GM12874 (cell line): ENCODE measurements at regions not wholly inside any gene's neighbourhood (a gene's known extent, or its start where the extent isn't known, plus 50 kb on each side); places are given as distances from the start of the nearest gene placed in this dataset.

Experiments
- TF ChIP-seq, protein P1 (sequence below): IDR thresholded peaks from 2 replicates; pipeline ENCODE4 v1.5.1; 2011; ENCODE audit warnings: low read depth, mild to moderate bottlenecking, control low read depth, low read length, moderate library complexity; ENCODE audit not compliant: insufficient read depth

DNA sequence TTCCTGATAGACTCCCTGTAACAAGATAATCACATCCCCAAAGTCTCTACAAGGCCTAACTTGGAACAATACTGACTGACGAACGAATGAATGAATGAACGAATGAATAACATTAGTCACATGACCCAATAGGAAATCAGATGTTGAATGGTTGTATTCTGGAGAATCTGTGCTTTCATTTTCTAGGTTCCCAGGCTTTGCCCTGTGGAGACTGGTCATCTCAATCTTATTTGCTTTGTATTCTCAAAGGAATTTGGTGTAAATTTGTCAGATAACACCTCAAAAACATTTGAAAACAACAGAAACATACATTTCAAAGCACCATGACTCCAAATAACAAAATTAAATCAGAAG is 69.6 kb upstream of the COL1A2 start:
- TF ChIP-seq, protein P1, sequence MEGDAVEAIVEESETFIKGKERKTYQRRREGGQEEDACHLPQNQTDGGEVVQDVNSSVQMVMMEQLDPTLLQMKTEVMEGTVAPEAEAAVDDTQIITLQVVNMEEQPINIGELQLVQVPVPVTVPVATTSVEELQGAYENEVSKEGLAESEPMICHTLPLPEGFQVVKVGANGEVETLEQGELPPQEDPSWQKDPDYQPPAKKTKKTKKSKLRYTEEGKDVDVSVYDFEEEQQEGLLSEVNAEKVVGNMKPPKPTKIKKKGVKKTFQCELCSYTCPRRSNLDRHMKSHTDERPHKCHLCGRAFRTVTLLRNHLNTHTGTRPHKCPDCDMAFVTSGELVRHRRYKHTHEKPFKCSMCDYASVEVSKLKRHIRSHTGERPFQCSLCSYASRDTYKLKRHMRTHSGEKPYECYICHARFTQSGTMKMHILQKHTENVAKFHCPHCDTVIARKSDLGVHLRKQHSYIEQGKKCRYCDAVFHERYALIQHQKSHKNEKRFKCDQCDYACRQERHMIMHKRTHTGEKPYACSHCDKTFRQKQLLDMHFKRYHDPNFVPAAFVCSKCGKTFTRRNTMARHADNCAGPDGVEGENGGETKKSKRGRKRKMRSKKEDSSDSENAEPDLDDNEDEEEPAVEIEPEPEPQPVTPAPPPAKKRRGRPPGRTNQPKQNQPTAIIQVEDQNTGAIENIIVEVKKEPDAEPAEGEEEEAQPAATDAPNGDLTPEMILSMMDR = no peak

DNA sequence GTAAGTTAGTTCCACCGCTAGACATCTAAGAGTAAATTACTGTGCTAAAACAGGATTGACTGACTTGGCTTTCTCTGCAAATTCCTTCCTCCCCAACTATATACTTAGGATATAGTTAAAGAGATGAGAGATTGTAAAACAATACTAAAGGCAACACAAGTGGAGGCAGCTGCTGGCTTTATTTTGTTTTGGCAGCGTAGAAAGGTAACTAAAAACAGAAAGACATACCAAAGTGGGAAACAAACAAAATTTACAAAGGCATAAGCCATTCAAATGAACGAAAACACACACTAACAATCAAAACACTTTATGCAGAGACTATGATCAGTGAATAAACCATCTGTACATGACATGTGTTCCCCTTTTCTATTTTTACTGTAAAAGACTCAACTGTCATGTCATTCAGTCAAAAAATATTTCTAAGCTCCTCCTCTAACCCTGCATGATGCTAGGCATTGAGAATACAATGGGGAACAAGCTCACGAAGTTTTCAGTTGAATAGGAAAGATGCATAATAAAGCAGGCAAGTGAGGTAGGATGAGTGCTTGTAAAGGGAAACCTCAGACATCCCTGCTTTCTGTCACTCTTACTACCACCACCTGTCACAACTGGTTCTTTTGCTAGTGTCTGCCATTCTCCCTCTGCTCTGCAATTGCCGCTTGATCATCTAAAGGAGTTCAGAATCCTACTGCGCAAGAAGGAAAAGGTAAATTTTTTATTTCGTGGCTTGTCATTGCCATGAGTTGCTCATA is 64.2 kb upstream of the COL1A2 start:
- TF ChIP-seq, protein P1 = no peak

DNA sequence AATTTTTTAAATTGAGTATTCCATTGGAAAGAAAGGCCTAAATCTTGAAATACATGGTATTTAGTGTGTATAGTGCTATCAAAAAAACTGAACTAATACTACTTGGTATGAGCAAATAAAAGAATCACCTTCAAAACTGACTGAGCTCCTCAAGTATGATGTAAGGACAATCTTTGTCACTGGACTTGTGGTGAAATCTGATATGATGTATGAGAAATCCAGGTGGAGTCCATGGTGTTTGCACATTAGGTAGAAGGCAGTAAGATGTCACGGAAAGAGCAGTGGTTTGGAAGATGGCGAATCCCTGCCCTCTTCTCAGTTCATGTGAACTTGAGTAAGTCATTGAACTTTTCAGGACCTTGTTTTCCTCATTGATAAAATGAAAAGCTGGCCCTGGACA is 62.1 kb upstream of the COL1A2 start:
- TF ChIP-seq, protein P1 = no peak

DNA sequence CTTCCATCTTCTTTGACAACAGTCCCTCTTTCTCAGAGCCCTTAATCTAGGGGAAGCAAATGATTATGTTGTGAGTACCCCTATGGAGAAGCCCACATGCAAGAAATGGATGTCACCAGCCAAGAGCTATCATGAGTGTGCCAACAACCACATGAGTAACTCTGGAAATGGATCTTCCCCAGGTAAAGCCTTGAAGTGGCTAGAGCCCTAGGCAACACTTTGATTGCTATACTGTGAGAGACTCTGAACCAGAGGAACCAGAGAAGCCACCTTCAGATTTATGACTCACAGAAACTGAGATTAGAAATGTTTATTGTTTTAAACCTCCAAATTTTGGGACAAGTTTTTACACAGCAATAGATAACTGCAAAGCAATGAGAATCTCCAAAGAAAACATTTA is 60.9 kb upstream of the COL1A2 start:
- TF ChIP-seq, protein P1 = no peak

DNA sequence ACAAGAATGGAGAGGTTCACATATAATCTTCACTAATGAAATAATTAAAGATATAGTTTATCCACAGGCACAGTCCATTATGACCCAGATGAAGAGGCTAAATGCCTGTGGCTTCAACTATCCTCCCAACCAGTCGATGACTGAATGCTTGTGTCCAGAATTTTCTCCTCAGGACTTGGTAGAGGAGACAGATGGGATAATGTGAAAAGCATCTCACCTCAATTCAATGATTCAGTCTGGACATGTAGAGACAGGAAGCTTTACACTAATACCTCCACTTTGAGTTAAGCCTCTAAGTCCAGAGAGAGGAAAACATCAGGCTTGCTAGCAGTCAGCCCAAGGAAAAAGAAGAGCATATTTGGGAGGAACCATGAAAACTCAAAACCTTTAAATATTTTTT is 59.1 kb upstream of the COL1A2 start:
- TF ChIP-seq, protein P1 = no peak

DNA sequence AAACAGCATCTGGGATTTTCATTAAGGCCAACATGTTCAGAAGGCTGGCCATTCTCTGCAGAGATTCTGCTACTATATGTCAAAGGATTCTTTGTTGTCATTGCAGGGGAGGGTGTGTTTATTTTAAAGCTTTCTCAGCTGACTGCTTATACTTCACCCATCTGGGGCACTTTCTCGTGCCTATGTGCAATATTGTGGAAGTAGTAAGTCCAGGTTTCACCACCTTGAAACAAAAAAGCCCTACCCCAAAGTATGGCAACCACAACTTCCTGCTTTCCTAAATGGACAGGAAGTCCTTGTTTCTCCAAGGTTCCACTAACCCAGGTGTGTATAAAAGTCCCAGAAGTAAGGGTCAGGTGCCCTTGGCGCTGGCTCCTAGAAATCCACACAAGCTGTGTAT is 58.7 kb upstream of the COL1A2 start:
- TF ChIP-seq, protein P1 = no peak

DNA sequence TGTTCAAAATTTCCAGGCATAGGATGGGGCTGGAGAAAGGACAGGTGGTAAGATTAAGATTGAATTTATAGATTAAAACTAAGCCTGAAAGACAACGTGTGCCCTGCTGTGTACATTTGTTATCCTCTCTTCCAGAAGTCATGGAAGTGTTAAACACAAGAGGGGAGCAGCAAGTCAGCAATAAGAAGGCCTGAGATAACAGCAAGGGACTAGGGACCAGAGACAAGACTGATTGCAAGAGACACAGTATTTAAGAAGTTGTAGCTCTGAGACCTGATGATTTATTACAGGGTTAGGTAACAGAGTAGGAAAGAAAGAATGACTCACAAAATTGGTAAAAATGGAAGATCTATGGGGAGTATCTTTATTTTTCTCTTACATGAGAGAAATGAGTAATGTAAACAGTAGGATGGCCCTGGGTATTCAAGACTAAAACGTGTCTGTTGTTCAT is 55.7 kb upstream of the COL1A2 start:
- TF ChIP-seq, protein P1 = no peak
